DND-41 (cell line): ENCODE measurements at regions not wholly inside any gene's neighbourhood (a gene's known extent, or its start where the extent isn't known, plus 50 kb on each side); places are given as distances from the start of the nearest gene placed in this dataset.

Experiments
- ATAC-seq: fragments of 200-7000 bp; cut with Tn5 transposase; 3 replicates; pipeline ENCODE4 v1.9.1; 2021; ENCODE audit warnings: low read depth; ENCODE audit not compliant: insufficient read depth
- DNase-seq: peaks from one replicate; pipeline ENCODE4 v3.0.0-alpha.2; 2020
- H2AFZ ChIP-seq: 2 replicates; pipeline ENCODE4 v1.6.0; 2012; ENCODE audit warnings: low read depth, low read length
- H3K27ac ChIP-seq: 2 replicates; pipeline ENCODE4 v1.5.1; 2012; ENCODE audit warnings: low read length, inconsistent platforms
- H3K27me3 ChIP-seq: fragments of 200-600 bp; sonication (generic); 2 replicates; pipeline ENCODE4 v1.6.0; 2012; ENCODE audit warnings: low read length, mild to moderate bottlenecking, inconsistent platforms; ENCODE audit not compliant: insufficient read depth, poor library complexity
- H3K36me3 ChIP-seq: 2 replicates; pipeline ENCODE4 v1.5.1; 2012; ENCODE audit warnings: low read length, inconsistent platforms; ENCODE audit not compliant: insufficient read depth
- H3K4me1 ChIP-seq: 2 replicates; pipeline ENCODE4 v1.5.1; 2012; ENCODE audit warnings: mild to moderate bottlenecking, low read length; ENCODE audit not compliant: insufficient read depth
- H3K4me2 ChIP-seq: 2 replicates; pipeline ENCODE4 v1.6.0; 2012; ENCODE audit warnings: mild to moderate bottlenecking, moderate library complexity, low read length, inconsistent platforms; ENCODE audit not compliant: insufficient read depth
- H3K4me3 ChIP-seq, 2 experiments: fragments of 200-600 bp in 1 of 2; shearing (Covaris generic) in 1 of 2; 2 replicates each; pipeline ENCODE4 v1.5.1; 2012 to 2016; ENCODE audit warnings: inconsistent platforms in 2 of 2, low read length in 2 of 2, mild to moderate bottlenecking in 2 of 2, low read depth in 1 of 2, moderate library complexity in 1 of 2
- H3K79me2 ChIP-seq: 2 replicates; pipeline ENCODE4 v1.6.0; 2012; ENCODE audit warnings: low read length, inconsistent platforms; ENCODE audit not compliant: insufficient read depth
- H3K9ac ChIP-seq: 2 replicates; pipeline ENCODE4 v1.6.0; 2012; ENCODE audit warnings: low read depth, mild to moderate bottlenecking, inconsistent platforms, low read length, moderate library complexity
- H3K9me3 ChIP-seq: 2 replicates; pipeline ENCODE4 v1.5.1; 2012; ENCODE audit warnings: low read length, moderate library complexity, mild to moderate bottlenecking, inconsistent platforms; ENCODE audit not compliant: insufficient read depth, severe bottlenecking
- H4K20me1 ChIP-seq: 2 replicates; pipeline ENCODE4 v1.6.0; 2012; ENCODE audit warnings: low read length; ENCODE audit not compliant: insufficient read depth
- EZH2 ChIP-seq: IDR thresholded peaks from 3 replicates; pipeline ENCODE4 v1.6.1; 2012; ENCODE audit warnings: borderline replicate concordance, low read depth, mild to moderate bottlenecking, moderate library complexity, low read length, inconsistent platforms; ENCODE audit not compliant: severe bottlenecking
- TF ChIP-seq, protein P1 (sequence below): IDR thresholded peaks from 2 replicates; pipeline ENCODE4 v1.5.1; 2012; ENCODE audit warnings: borderline replicate concordance, low read length, moderate library complexity, mild to moderate bottlenecking; ENCODE audit not compliant: poor library complexity, severe bottlenecking; ENCODE audit errors: extremely low read depth

- H3K4me3 ChIP-seq, result no peak overlapping the region
- TF ChIP-seq, protein P1, sequence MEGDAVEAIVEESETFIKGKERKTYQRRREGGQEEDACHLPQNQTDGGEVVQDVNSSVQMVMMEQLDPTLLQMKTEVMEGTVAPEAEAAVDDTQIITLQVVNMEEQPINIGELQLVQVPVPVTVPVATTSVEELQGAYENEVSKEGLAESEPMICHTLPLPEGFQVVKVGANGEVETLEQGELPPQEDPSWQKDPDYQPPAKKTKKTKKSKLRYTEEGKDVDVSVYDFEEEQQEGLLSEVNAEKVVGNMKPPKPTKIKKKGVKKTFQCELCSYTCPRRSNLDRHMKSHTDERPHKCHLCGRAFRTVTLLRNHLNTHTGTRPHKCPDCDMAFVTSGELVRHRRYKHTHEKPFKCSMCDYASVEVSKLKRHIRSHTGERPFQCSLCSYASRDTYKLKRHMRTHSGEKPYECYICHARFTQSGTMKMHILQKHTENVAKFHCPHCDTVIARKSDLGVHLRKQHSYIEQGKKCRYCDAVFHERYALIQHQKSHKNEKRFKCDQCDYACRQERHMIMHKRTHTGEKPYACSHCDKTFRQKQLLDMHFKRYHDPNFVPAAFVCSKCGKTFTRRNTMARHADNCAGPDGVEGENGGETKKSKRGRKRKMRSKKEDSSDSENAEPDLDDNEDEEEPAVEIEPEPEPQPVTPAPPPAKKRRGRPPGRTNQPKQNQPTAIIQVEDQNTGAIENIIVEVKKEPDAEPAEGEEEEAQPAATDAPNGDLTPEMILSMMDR, result no peak
- no peak for TF ChIP-seq EZH2
Observed at GRCh38 chr6:113645576-113645970, 211.6 kb upstream of the MARCKS start.

DNA sequence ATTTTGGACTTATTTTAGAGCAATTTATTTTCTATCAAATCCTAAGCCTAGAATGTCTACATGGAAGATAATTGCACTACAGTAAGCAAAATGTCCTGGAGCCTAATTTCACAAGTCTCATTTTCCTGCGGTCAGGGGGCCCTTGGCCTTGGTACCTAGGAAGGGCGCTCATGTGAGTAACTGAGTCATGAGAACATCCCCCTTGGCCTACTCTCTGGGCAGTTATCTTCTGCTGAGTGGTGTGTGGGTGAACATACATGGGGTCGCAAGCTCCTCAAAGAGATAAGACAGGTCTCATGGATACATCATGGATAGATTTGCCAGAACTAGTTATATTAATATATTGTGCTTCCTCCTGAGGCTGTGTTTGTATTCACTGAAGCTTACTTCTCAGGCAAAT, 211.2 kb upstream of the MARCKS start:
- Histone ChIP-seq H3K36me3 (no peaks in the 10 kb centered on the region), H3K9ac (no peak overlapping the region), H3K4me2 (no peak overlapping the region), H2AFZ (no peak overlapping the region), H3K4me1 (no peaks in the 10 kb centered on the region), H3K79me2 (no peaks in the 10 kb centered on the region), H3K4me3 (no peak overlapping the region), H4K20me1 (no peaks in the 10 kb centered on the region), H3K27ac (no peak overlapping the region), H3K9me3 (no peaks in the 10 kb centered on the region), H3K27me3 (no peaks in the 10 kb centered on the region)
- no peak for ATAC-seq
- no peak for TF ChIP-seq EZH2
- TF ChIP-seq, protein P1, result no peak
- no peak for DNase-seq

More at GRCh38 chr6:113645576-113645970, 211.6 kb upstream of the MARCKS start:
- H4K20me1 ChIP-seq, result no peaks in the 10 kb centered on the region
- no peak for ATAC-seq
- H3K27ac ChIP-seq, result no peak overlapping the region
- no peak overlapping the region for H3K9ac ChIP-seq
- no peak overlapping the region for H2AFZ ChIP-seq
- H3K4me2 ChIP-seq, result no peak overlapping the region
- no peaks in the 10 kb centered on the region for H3K4me1 ChIP-seq
- no peaks in the 10 kb centered on the region for H3K36me3 ChIP-seq
- no peaks in the 10 kb centered on the region for H3K27me3 ChIP-seq
- DNase-seq, result no peak
- no peaks in the 10 kb centered on the region for H3K79me2 ChIP-seq
- no peaks in the 10 kb centered on the region for H3K9me3 ChIP-seq

GRCh38 chr6:113646701-113647100, 210.4 kb upstream of the MARCKS start:
- no peaks in the 10 kb centered on the region for H3K4me1 ChIP-seq
- no peak for TF ChIP-seq EZH2
- TF ChIP-seq, protein P1, result no peak
- no peak overlapping the region for H3K27ac ChIP-seq
- H3K27me3 ChIP-seq, result no peaks in the 10 kb centered on the region
- no peak overlapping the region for H3K4me3 ChIP-seq
- DNase-seq, result no peak
- H3K4me2 ChIP-seq, result no peak overlapping the region
- no peak overlapping the region for H2AFZ ChIP-seq
- H4K20me1 ChIP-seq, result no peaks in the 10 kb centered on the region
- ATAC-seq, result no peak
- H3K9me3 ChIP-seq, result no peaks in the 10 kb centered on the region
- H3K9ac ChIP-seq, result no peak overlapping the region
- H3K36me3 ChIP-seq, result no peaks in the 10 kb centered on the region
- H3K79me2 ChIP-seq, result no peaks in the 10 kb centered on the region

GRCh38 chr6:113647143-113647889, 209.8 kb upstream of the MARCKS start:
- no peak overlapping the region for H3K4me3 ChIP-seq
- no peak for TF ChIP-seq EZH2
- TF ChIP-seq, protein P1, result no peak

More at GRCh38 chr6:113647143-113647889, 209.8 kb upstream of the MARCKS start:
- H3K79me2 ChIP-seq, result no peaks in the 10 kb centered on the region
- H3K27ac ChIP-seq, result no peak overlapping the region
- no peaks in the 10 kb centered on the region for H3K4me1 ChIP-seq
- no peaks in the 10 kb centered on the region for H3K36me3 ChIP-seq
- H2AFZ ChIP-seq, result no peak overlapping the region
- no peak overlapping the region for H3K9ac ChIP-seq
- DNase-seq (no peak), ATAC-seq (no peak)
- H3K9me3 ChIP-seq, result no peaks in the 10 kb centered on the region
- H4K20me1 ChIP-seq, result no peaks in the 10 kb centered on the region
- H3K27me3 ChIP-seq, result no peaks in the 10 kb centered on the region
- H3K4me2 ChIP-seq, result no peak overlapping the region
